HL-60 (cell line): ENCODE measurements at regions not wholly inside any gene's neighbourhood (a gene's known extent, or its start where the extent isn't known, plus 50 kb on each side); places are given as distances from the start of the nearest gene placed in this dataset.

Experiments
- POLR2AphosphoS5 ChIP-seq: IDR thresholded peaks from 2 replicates; pipeline ENCODE4 v1.6.1; 2012; ENCODE audit warnings: low read depth
- SPI1 ChIP-seq: IDR thresholded peaks from 2 replicates; pipeline ENCODE4 v1.6.1; 2012; ENCODE audit warnings: low read depth, mild to moderate bottlenecking, borderline replicate concordance
- TF ChIP-seq, protein P1 (sequence below): IDR thresholded peaks from one replicate; pipeline ENCODE4 v1.5.1; 2011; ENCODE audit warnings: low read length, control low read depth, inconsistent platforms; ENCODE audit not compliant: insufficient read depth
- TF ChIP-seq, protein P2 (sequence below): IDR thresholded peaks from 2 replicates; pipeline ENCODE4 v1.6.1; 2012; ENCODE audit warnings: low read depth; ENCODE audit not compliant: insufficient replicate concordance

DNA sequence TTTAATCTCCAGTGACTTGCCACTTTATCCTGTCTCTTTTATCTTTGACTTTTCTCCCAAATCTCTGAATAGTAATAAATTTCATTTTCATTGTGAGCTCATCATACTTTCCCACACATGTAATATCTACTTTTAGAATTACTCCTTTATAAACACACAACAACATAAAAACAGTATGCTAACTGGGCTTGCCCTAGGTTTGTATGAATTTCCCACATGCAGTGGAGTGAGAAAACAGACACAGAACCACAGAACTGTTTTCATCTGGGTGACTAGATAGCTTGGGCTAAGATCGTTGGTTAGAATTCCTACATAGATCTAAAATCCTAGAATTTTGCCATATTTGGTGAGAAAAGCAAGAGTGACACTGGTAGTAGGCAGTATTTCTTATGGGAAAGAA is 409.5 kb downstream of the SPRY1 start:
- TF ChIP-seq, protein P1, sequence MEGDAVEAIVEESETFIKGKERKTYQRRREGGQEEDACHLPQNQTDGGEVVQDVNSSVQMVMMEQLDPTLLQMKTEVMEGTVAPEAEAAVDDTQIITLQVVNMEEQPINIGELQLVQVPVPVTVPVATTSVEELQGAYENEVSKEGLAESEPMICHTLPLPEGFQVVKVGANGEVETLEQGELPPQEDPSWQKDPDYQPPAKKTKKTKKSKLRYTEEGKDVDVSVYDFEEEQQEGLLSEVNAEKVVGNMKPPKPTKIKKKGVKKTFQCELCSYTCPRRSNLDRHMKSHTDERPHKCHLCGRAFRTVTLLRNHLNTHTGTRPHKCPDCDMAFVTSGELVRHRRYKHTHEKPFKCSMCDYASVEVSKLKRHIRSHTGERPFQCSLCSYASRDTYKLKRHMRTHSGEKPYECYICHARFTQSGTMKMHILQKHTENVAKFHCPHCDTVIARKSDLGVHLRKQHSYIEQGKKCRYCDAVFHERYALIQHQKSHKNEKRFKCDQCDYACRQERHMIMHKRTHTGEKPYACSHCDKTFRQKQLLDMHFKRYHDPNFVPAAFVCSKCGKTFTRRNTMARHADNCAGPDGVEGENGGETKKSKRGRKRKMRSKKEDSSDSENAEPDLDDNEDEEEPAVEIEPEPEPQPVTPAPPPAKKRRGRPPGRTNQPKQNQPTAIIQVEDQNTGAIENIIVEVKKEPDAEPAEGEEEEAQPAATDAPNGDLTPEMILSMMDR = no peak
- no peak for TF ChIP-seq POLR2AphosphoS5
- TF ChIP-seq, protein P2, sequence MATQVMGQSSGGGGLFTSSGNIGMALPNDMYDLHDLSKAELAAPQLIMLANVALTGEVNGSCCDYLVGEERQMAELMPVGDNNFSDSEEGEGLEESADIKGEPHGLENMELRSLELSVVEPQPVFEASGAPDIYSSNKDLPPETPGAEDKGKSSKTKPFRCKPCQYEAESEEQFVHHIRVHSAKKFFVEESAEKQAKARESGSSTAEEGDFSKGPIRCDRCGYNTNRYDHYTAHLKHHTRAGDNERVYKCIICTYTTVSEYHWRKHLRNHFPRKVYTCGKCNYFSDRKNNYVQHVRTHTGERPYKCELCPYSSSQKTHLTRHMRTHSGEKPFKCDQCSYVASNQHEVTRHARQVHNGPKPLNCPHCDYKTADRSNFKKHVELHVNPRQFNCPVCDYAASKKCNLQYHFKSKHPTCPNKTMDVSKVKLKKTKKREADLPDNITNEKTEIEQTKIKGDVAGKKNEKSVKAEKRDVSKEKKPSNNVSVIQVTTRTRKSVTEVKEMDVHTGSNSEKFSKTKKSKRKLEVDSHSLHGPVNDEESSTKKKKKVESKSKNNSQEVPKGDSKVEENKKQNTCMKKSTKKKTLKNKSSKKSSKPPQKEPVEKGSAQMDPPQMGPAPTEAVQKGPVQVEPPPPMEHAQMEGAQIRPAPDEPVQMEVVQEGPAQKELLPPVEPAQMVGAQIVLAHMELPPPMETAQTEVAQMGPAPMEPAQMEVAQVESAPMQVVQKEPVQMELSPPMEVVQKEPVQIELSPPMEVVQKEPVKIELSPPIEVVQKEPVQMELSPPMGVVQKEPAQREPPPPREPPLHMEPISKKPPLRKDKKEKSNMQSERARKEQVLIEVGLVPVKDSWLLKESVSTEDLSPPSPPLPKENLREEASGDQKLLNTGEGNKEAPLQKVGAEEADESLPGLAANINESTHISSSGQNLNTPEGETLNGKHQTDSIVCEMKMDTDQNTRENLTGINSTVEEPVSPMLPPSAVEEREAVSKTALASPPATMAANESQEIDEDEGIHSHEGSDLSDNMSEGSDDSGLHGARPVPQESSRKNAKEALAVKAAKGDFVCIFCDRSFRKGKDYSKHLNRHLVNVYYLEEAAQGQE = no peak
- no peak for TF ChIP-seq SPI1
